Heart right ventricle (tissue), 16 donors: ENCODE measurements at regions not wholly inside any gene's neighbourhood (a gene's known extent, or its start where the extent isn't known, plus 50 kb on each side); places are given as distances from the start of the nearest gene placed in this dataset.

Experiments
- ATAC-seq, 8 donors: fragments of 200-7000 bp; cut with Tn5 transposase; one replicate each; pipeline ENCODE4 v1.9.1; 2020; ENCODE audit warnings: mild to moderate bottlenecking in 8 of 8, moderate library complexity in 8 of 8, moderate number of reproducible peaks in 1 of 8
- DNase-seq, 2 donors: peaks; one replicate each; pipeline ENCODE4 v3.0.0-alpha.2; 2020
- H3K27ac ChIP-seq, 10 donors: fragments of 200-600 bp; sonication (generic) in 2 of 10; one replicate each; pipeline versions ENCODE4 v1.5.0 to v1.8.0; 2020 to 2022; ENCODE audit warnings: mild to moderate bottlenecking in 3 of 10
- H3K27me3 ChIP-seq, 7 donors: fragments of 200-600 bp; one replicate each; pipeline ENCODE4 v1.8.0; 2021 to 2022; ENCODE audit warnings: mild to moderate bottlenecking in 2 of 7
- H3K36me3 ChIP-seq, 9 donors: fragments of 200-600 bp; sonication (generic) in 1 of 9; one replicate each; pipeline versions ENCODE4 v1.5.0 to v1.8.0; 2020 to 2022; ENCODE audit warnings: mild to moderate bottlenecking in 2 of 9
- H3K4me1 ChIP-seq, 9 donors: fragments of 200-600 bp; sonication (generic) in 1 of 9; one replicate each; pipeline versions ENCODE4 v1.5.0 to v1.8.0; 2020 to 2022; ENCODE audit warnings: mild to moderate bottlenecking in 4 of 9
- H3K4me3 ChIP-seq, 10 donors: fragments of 200-600 bp; sonication (generic) in 2 of 10; one replicate each; pipeline versions ENCODE4 v1.5.0 to v1.8.0; 2020 to 2022; ENCODE audit warnings: mild to moderate bottlenecking in 7 of 10, moderate library complexity in 2 of 10
- H3K9me3 ChIP-seq, 11 donors: fragments of 200-600 bp in 10 of 11; sonication (generic) in 2 of 11; one replicate each; pipeline versions ENCODE4 v1.5.0 to v1.8.0; 2013 to 2022; ENCODE audit warnings: mild to moderate bottlenecking in 2 of 11, control low read depth in 1 of 11, moderate library complexity in 1 of 11
- CTCF ChIP-seq, 9 donors: fragments of 200-600 bp; sonication (generic) in 2 of 9; IDR thresholded peaks; one replicate each; pipeline versions ENCODE4 v1.5.0 to v1.8.0; 2021 to 2022; ENCODE audit warnings: antibody characterized with exemption in 9 of 9, mild to moderate bottlenecking in 5 of 9, moderate library complexity in 1 of 9
- WGBS, 2 donors: extraction: QIAGEN DNeasy Blood & Tissue Kit; methylation state at CpG; one replicate each; pipeline ENCODE4 v1.1.7; 2013; ENCODE audit warnings: inconsistent platforms in 1 of 2; 5-methylcytosine and 5-hydroxymethylcytosine counted together
- intact Hi-C, 10 donors: fragments of 100-400 bp; cut with DNase I; formaldehyde crosslinking; loops; one replicate each; pipeline versions ENCODE4 v1.11.1 to v1.14.2; 2022
- donor health status: Arrhythmogenic right ventricular cardiomyopathy.
- donor health status: ischemic (EF 13 %, LVEDD 7.1; RV severe dilation, severe dysfunction).
- donor health status: healthy with polysubstance abuse.
- donor health status: DM: no; HTN: yes; CAD: no.
- donor health status: DM: no; HTN: no; CAD: no.
- donor health status: ischemic (EF 25% LVEDD 6.9; RV normal size, moderate dysfunction).
- donor health status: ischemic (EF 25% LVEDD 5.7; RV mildly dilated, moderate dysfunction).
- donor health status: healthy.
- donor health status: DM: yes; HTN: yes; CAD: no.
- donor health status: Ischemic cardiomyopathy.
- donor health status: ischemic (EF 35%, LVEDD 5.7; RV mildly dilated, moderate dysfunction).
- donor health status: nonischemic (EF 11% LVEDD 7.7; RV severe dilation, severe dysfunction).
- donor health status: DM: yes; HTN: yes; CAD: no.
- donor health status: PGD.
- donor health status: ischemic (EF 29% LVEDD 5.4; RV normal size, mild dysfunction).
- donor health status: nonischemic (EF 23%, LVEDD 6.1; RV moderate dilation, normal function).

- H3K27me3 ChIP-seq, result peaks cover 0 to 19% (median 0%) of the 10 kb centered on the region in 7 donors
- no peaks in the 10 kb centered on the region for H3K4me1 ChIP-seq
- intact Hi-C loops, result no loop called here
Observed at GRCh38 chr5:133788121-133788520, 175.8 kb upstream of the FSTL4 start.

GRCh38 chr5:133786420-133786819 is 174.1 kb upstream of the FSTL4 start:
- intact Hi-C loops, result no loop called here
- no peak for TF ChIP-seq CTCF (IDR thresholded peaks at IDR 0.05)
- Histone ChIP-seq H3K27ac (no peak overlapping the region), H3K27me3 (peaks cover 0 to 7% (median 0%) of the 10 kb centered on the region in 7 donors), H3K4me3 (no peak overlapping the region), H3K4me1 (no peaks in the 10 kb centered on the region), H3K36me3 (no peaks in the 10 kb centered on the region), H3K9me3 (no peaks in the 10 kb centered on the region)
- ATAC-seq (no peak), DNase-seq (no peak)
- 54 to 65% methylated on average over 4 of the region's 4 CpGs for WGBS, 2 donors

More at GRCh38 chr5:133788121-133788520, 175.8 kb upstream of the FSTL4 start:
- ATAC-seq (no peak), DNase-seq (no peak)
- Histone ChIP-seq H3K4me3 (no peak overlapping the region), H3K9me3 (no peaks in the 10 kb centered on the region), H3K36me3 (no peaks in the 10 kb centered on the region), H3K27ac (no peak overlapping the region)
- no peak for TF ChIP-seq CTCF (IDR thresholded peaks at IDR 0.05)
- 89 to 92% methylated on average over 11 of the region's 11 CpGs for WGBS, 2 donors

GRCh38 chr5:133785182-133785581 is 172.8 kb upstream of the FSTL4 start:
- DNase-seq, result no peak
- no peak for TF ChIP-seq CTCF (IDR thresholded peaks at IDR 0.05)
- Histone ChIP-seq H3K27ac (no peak overlapping the region), H3K9me3 (no peaks in the 10 kb centered on the region), H3K27me3 (no peaks in the 10 kb centered on the region), H3K4me1 (peaks cover 0 to 4% (median 0%) of the 10 kb centered on the region in 9 donors), H3K36me3 (no peaks in the 10 kb centered on the region), H3K4me3 (no peak overlapping the region)
- intact Hi-C loops, result no loop called here
- no peak for ATAC-seq
- WGBS, 2 donors, result 63 to 68% methylated on average over 3 of the region's 3 CpGs

GRCh38 chr5:133783481-133783880 is 171.1 kb upstream of the FSTL4 start:
- DNase-seq, result no peak
- 63 to 67% methylated on average over 5 of the region's 5 CpGs for WGBS, 2 donors
- H3K9me3 ChIP-seq, result no peaks in the 10 kb centered on the region
- ATAC-seq, result no peak
- H3K36me3 ChIP-seq, result no peaks in the 10 kb centered on the region
- peaks cover 0 to 4% (median 0%) of the 10 kb centered on the region in 9 donors for H3K4me1 ChIP-seq
- no peak overlapping the region for H3K27ac ChIP-seq
- H3K4me3 ChIP-seq, result no peak overlapping the region
- H3K27me3 ChIP-seq, result no peaks in the 10 kb centered on the region
- TF ChIP-seq CTCF (IDR thresholded peaks at IDR 0.05), result no peak
- intact Hi-C loops, result no loop called here
